HG03378 (cell line): ENCODE measurements at regions not wholly inside any gene's neighbourhood (a gene's known extent, or its start where the extent isn't known, plus 50 kb on each side); places are given as distances from the start of the nearest gene placed in this dataset.
A peak's percentile ranks its signal among the peaks of the same experiment; 100 is the strongest.
"Not testable (repeated sequence)": the region's sequence is repeated elsewhere in the genome, so short reads cannot be mapped to it uniquely, and the experiment has no call there.

Experiments
- ATAC-seq: cut with Tn5 transposase; IDR thresholded peaks from one replicate; pipeline ENCODE4 v1.9.1; 2021; ENCODE audit warnings: mild to moderate bottlenecking, moderate library complexity; ENCODE audit not compliant: unreplicated experiment

GRCh38 chr2:87452193-87452592 lies 295.7 kb upstream of the PLGLB2 start:
- ATAC-seq: not testable (repeated sequence)

GRCh38 chr2:87452861-87453260 lies 295.0 kb upstream of the PLGLB2 start:
- ATAC-seq: not testable (repeated sequence)

- ATAC-seq: not testable (repeated sequence)
These were observed 293.9 kb upstream of the PLGLB2 start for GRCh38 chr2:87453965-87454364.

GRCh38 chr2:87454421-87454820 lies 293.5 kb upstream of the PLGLB2 start:
- ATAC-seq: not testable (repeated sequence)

GRCh38 chr2:87455209-87455853 lies 292.6 kb upstream of the PLGLB2 start:
- peak; percentile 48 for ATAC-seq

- ATAC-seq: peak; percentile 28
These were observed 292.0 kb upstream of the PLGLB2 start for GRCh38 chr2:87455854-87456249.

- ATAC-seq: peak; percentile 77
These were observed 291.3 kb upstream of the PLGLB2 start for GRCh38 chr2:87456477-87457128.

- ATAC-seq: not testable (repeated sequence)
These were observed 290.8 kb upstream of the PLGLB2 start for GRCh38 chr2:87457129-87457499.

GRCh38 chr2:87458938-87459337 lies 288.9 kb upstream of the PLGLB2 start:
- ATAC-seq: not testable (repeated sequence)

GRCh38 chr2:87460104-87460503 lies 287.8 kb upstream of the PLGLB2 start:
- not testable (repeated sequence) for ATAC-seq

GRCh38 chr2:87460662-87461061 lies 287.2 kb upstream of the PLGLB2 start:
- ATAC-seq: not testable (repeated sequence)

GRCh38 chr2:87461671-87462070 lies 286.2 kb upstream of the PLGLB2 start:
- ATAC-seq: not testable (repeated sequence)

GRCh38 chr2:87464219-87464618 lies 283.7 kb upstream of the PLGLB2 start:
- not testable (repeated sequence) for ATAC-seq

GRCh38 chr2:87465730-87466129 lies 282.2 kb upstream of the PLGLB2 start:
- ATAC-seq: not testable (repeated sequence)

GRCh38 chr2:87466591-87467120 lies 281.2 kb upstream of the PLGLB2 start:
- ATAC-seq: peak; percentile 59

GRCh38 chr2:87468429-87468981 lies 279.4 kb upstream of the PLGLB2 start:
- not testable (repeated sequence) for ATAC-seq

GRCh38 chr2:87469180-87470151 lies 278.4 kb upstream of the PLGLB2 start:
- peak; percentile 31 for ATAC-seq

- peak; percentile 42 for ATAC-seq
These were observed 277.2 kb upstream of the PLGLB2 start for GRCh38 chr2:87470381-87471380.

- ATAC-seq: not testable (repeated sequence)
These were observed 276.4 kb upstream of the PLGLB2 start for GRCh38 chr2:87471478-87471877.
